ENCODE measurements at regions not wholly inside any gene's neighbourhood (a gene's known extent, or its start where the extent isn't known, plus 50 kb on each side); places are given as distances from the start of the nearest gene placed in this dataset.

DNA sequence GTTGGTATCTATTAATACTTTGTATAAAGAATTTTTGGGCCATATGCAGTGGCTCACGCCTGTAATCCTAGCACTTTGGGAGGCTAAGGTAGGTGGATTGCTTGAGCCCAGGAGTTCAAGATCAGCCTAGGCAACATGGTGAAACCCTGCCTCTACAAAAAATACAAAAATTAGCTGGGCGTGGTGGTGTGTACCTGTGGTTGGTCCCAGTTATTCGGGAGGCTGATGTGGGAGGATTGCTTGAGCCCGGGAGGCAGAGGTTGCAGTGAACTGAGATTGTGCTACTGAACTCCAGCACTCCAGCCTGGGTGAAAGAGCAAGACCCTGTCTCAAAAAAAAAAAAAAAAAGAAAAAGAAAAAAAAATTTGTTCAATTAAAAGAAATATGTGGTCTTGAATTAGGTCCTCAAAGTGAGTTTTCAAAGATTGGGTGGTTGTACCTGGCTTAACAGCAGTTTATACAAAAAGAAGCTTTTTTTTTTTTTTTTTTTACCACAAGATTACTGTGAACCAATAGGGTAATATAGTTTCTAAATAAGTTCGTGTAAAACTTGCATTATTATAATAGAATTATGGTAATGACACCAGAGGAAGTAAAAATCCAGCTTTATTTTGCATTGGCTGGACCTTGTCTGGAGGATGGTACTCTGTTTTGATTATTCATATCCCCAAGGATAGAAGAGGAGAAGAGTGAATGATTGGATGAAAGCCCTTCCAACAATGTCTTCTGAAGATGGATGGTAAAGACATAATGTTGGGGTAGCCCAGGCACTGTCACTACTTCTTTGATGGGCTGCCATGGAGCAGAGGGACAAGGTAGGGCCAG, 210.3 kb downstream of the MYCN start:
- Histone ChIP-seq H3K36me3 (no peaks in the 10 kb centered on the region), H3K4me3 (no peak overlapping the region), H3K4me1 (no peaks in the 10 kb centered on the region), H3K27me3 (ENCODE audit: low read depth) (no peaks in the 10 kb centered on the region), H3K9me3 (replicated peaks) (no peaks in the 10 kb centered on the region), H3K27ac (replicated peaks) (no peak overlapping the region)
- DNase-seq, result no peak
- intact Hi-C loops (cut with micrococcal nuclease), result no loop called here
- TF ChIP-seq, protein P1, sequence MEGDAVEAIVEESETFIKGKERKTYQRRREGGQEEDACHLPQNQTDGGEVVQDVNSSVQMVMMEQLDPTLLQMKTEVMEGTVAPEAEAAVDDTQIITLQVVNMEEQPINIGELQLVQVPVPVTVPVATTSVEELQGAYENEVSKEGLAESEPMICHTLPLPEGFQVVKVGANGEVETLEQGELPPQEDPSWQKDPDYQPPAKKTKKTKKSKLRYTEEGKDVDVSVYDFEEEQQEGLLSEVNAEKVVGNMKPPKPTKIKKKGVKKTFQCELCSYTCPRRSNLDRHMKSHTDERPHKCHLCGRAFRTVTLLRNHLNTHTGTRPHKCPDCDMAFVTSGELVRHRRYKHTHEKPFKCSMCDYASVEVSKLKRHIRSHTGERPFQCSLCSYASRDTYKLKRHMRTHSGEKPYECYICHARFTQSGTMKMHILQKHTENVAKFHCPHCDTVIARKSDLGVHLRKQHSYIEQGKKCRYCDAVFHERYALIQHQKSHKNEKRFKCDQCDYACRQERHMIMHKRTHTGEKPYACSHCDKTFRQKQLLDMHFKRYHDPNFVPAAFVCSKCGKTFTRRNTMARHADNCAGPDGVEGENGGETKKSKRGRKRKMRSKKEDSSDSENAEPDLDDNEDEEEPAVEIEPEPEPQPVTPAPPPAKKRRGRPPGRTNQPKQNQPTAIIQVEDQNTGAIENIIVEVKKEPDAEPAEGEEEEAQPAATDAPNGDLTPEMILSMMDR (IDR thresholded peaks at IDR 0.05; ENCODE audit: borderline replicate concordance), result no peak

DNA sequence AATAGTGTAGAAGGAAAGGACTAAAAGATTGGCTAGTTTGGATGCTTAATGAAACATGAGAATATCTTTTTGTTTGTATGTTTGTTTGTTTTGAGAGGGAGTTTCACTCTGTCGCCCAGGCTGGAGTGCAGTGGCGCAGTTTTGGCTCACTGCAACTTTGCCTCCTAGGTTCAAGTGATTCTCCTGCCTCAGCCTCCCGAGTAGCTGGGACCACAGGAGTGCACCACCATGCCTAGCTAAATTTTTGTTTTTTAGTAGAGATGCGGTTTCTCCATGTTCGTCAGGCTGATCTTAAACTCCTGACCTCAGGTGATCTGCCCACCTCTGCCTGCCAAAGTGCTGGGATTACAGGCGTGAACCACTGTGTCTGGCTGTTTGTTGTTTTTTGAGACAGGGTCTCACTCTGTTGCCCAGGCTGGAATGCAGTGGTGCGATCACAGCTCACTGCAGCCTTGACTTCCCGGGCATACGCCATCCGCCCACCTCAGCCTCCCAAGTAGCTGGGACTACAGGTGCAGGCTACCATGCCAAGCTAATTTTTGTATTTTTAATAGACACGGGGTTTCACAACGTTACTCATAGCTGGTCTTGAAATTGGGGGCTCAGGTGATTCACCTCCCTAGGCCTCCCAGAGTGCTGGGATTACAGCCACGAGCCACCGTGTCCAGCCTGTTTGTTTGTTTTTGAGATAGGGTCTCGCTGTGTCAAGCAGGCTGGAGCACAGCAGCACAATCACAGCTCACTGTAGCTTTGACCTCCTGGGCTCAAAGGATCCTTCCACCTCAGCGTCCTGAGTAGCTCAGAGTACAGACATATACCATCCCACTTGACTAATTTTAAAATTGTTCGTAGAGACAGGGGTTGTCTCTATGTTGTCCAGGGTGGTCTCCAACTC, 209.2 kb downstream of the MYCN start:
- Histone ChIP-seq H3K36me3 (no peaks in the 10 kb centered on the region), H3K27me3 (ENCODE audit: low read depth) (no peaks in the 10 kb centered on the region), H3K9me3 (replicated peaks) (no peaks in the 10 kb centered on the region), H3K4me3 (no peak overlapping the region), H3K27ac (replicated peaks) (no peak overlapping the region), H3K4me1 (no peaks in the 10 kb centered on the region)
- intact Hi-C loops (cut with micrococcal nuclease), result no loop called here
- DNase-seq, result no peak
- TF ChIP-seq, protein P1 (IDR thresholded peaks at IDR 0.05; ENCODE audit: borderline replicate concordance), result no peak

DNA sequence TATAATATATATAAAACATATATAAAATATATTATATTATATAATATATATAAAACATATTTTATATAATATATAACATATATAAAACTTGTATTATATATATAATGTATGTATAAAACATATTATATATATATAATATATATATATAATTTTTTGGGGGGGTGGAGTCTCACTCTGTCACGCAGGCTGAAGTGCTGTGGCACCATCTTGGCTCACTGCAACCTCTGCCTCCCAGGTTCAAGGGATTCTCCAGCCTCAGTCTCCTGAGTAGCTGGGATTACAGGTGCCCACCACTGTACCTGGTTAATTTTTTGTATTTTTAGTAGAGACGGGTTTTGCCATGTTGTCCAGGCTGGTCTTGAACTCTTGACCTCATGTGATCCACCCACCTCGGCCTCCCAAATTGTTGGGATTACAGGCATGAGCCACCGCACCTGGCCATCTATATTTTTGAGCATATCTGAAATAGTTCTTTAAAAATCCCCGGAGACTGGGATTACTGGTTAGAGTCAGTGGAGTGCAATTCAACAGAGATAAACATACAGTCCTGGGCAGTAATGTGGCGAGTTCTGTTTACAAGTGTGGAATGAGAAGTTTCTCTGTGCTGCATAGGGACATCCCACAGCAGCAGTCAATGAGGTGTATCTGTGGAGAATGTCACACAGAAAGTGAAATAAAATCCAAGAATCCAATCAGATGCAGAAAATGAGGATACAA, 208.4 kb downstream of the MYCN start:
- Histone ChIP-seq H3K27me3 (ENCODE audit: low read depth) (no peaks in the 10 kb centered on the region), H3K27ac (replicated peaks) (no peak overlapping the region), H3K9me3 (replicated peaks) (no peaks in the 10 kb centered on the region), H3K36me3 (no peaks in the 10 kb centered on the region), H3K4me1 (no peaks in the 10 kb centered on the region), H3K4me3 (no peak overlapping the region)
- TF ChIP-seq, protein P1 (IDR thresholded peaks at IDR 0.05; ENCODE audit: borderline replicate concordance), result no peak
- DNase-seq, result no peak
- intact Hi-C loops (cut with micrococcal nuclease), result no loop called here

DNA sequence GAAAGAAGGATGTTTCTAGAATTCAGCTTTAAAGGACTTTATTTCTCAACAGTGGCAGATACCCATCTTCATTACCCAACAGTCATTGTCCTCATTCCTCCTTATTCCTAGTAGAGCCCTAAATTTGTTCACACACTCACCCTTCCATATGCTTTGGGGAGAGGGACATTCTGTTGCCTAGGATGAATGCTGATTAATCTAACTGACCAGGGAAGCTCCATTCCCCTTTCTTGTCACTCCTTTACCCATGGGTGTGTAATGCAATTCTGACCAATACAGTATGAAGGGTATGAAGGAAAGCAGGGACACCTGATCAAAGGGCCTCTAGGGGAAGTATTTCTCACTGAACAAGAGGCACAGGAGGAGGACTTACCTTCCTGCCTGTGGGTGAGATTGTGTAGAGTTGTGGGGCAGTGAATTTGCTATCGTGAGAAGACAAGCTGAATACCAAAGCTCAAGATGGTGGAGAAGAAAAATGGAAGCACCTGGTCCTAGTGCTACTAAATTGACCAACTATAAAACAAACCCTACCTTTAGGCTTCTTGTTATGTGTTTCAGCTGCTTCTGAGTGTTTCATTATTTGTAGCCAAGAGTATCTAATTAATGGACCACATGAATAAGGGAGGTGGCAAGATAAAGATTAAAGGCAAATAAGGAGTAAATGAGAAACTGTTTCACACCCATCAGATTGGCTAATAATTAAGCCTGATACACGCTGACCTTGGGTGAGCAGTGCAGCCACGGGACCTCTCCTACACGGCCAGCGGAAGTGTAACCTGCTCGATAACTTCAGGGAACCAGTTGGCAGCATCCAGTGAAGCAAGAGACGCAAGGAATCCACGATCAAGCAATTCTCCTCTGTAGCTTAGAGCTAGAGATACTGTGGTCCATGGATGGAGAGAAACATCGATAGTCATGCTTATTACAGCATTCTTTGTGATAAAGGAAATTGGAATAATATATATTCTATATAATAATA, 202.3 kb downstream of the MYCN start:
- intact Hi-C loops (cut with micrococcal nuclease), result no loop called here

More for the DNA sequence above, 202.3 kb downstream of the MYCN start:
- Histone ChIP-seq H3K4me1 (no peaks in the 10 kb centered on the region), H3K27me3 (ENCODE audit: low read depth) (no peaks in the 10 kb centered on the region), H3K27ac (replicated peaks) (no peak overlapping the region), H3K4me3 (no peak overlapping the region), H3K9me3 (replicated peaks) (no peaks in the 10 kb centered on the region), H3K36me3 (no peaks in the 10 kb centered on the region)
- TF ChIP-seq, protein P1 (IDR thresholded peaks at IDR 0.05; ENCODE audit: borderline replicate concordance), result no peak
- DNase-seq, result no peak

Data from left ventricle myocardium inferior (tissue), 1 donor.